ENCODE measurements at regions not wholly inside any gene's neighbourhood (a gene's known extent, or its start where the extent isn't known, plus 50 kb on each side); places are given as distances from the start of the nearest gene placed in this dataset.

DNA sequence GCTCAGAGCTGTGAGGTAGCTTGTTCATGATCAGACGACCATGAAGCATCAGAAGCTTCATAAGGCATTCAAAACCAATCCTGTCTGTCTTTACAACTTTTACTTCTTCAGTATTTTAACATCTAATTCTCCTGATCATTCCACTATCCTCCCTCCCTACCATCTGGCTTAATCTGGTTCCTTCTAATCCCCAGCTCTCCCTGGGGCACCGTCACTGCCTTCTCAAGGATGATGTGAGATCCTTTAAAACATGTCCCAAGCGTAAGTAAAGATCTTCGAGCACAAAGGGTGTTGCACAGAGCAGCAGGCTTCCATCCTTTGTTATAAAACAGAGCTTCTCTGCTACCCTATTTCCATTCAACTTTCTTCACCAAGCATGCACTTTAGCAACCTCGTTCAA is 362.7 kb upstream of the ARRDC4 start:
- TF ChIP-seq, protein P1, sequence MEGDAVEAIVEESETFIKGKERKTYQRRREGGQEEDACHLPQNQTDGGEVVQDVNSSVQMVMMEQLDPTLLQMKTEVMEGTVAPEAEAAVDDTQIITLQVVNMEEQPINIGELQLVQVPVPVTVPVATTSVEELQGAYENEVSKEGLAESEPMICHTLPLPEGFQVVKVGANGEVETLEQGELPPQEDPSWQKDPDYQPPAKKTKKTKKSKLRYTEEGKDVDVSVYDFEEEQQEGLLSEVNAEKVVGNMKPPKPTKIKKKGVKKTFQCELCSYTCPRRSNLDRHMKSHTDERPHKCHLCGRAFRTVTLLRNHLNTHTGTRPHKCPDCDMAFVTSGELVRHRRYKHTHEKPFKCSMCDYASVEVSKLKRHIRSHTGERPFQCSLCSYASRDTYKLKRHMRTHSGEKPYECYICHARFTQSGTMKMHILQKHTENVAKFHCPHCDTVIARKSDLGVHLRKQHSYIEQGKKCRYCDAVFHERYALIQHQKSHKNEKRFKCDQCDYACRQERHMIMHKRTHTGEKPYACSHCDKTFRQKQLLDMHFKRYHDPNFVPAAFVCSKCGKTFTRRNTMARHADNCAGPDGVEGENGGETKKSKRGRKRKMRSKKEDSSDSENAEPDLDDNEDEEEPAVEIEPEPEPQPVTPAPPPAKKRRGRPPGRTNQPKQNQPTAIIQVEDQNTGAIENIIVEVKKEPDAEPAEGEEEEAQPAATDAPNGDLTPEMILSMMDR (IDR thresholded peaks at IDR 0.05): no peak

- TF ChIP-seq, protein P1 (IDR thresholded peaks at IDR 0.05): no peak
Measured at GRCh38 chr15:97598353-97598798, 362.1 kb upstream of the ARRDC4 start.

DNA sequence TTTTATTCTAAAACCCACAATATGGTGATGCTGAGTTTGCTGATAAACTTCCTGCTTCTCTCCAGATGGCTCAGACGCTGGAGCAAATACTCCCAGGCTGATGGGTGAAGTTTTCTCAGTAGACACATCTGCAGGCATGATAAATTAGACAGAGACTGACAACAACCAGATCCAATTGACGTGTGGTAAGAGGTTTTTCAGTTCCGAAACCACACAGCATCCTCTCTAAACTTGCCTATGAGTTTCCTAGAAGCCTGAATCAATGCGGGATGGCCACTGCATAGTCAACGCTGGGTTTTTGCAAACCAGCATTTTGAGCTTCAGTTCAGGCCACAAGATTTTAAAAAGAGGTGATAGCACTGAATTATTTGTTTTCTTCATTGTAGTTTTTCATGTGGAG is 360.3 kb upstream of the ARRDC4 start:
- TF ChIP-seq, protein P1 (IDR thresholded peaks at IDR 0.05): no peak

DNA sequence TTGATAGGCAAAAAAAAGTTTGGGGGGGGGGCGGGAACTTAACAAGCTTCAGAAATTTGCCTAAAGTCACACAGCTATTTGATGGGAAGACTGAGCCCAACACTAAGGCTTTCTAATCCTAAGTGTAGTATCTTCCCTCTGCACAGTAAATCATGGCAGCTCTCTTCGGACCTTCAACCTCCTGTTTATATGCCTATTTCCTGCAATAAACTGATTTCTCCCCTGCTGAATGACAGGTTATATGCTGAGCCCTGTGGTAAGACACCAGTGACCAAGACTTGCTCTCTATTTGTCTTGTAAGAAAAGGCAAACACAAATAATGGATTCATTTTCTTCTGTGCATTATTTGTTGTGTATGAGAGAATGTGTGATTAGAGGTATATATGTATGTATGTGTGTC is 355.8 kb upstream of the ARRDC4 start:
- TF ChIP-seq, protein P1 (IDR thresholded peaks at IDR 0.05): no peak

GRCh38 chr15:97615114-97615513 is 345.4 kb upstream of the ARRDC4 start:
- TF ChIP-seq, protein P1 (IDR thresholded peaks at IDR 0.05): no peak

DNA sequence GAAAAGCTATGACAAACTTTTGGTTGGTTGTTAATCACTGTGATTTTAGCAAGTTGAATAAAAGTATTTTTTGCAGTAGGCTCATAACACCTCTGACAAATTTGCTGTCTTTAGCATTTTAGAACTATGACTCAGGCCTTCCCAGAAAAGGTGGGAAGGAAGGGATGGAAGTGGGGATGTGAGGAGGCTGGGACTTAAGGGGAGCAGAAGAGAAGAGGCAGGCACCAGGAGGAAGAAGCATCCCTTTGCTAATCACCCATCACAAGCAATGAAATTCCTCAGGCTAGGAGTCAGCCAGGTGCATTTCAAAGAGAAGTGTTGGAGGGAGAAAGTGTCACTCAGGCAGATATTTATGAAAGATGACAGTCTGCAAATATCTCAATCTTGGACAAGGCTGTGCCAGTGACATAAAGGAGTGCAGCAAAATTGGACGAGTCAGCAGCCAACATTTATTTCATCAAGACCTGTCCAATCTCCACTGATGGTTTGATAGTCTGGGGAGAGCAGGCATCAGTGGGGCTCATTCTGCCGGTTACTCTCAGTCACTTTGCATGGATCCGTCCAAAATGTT is 337.3 kb upstream of the ARRDC4 start:
- TF ChIP-seq, protein P1 (IDR thresholded peaks at IDR 0.05): no peak

- TF ChIP-seq, protein P1 (IDR thresholded peaks at IDR 0.05): no peak
Measured at GRCh38 chr15:97627634-97628033, 332.9 kb upstream of the ARRDC4 start.

DNA sequence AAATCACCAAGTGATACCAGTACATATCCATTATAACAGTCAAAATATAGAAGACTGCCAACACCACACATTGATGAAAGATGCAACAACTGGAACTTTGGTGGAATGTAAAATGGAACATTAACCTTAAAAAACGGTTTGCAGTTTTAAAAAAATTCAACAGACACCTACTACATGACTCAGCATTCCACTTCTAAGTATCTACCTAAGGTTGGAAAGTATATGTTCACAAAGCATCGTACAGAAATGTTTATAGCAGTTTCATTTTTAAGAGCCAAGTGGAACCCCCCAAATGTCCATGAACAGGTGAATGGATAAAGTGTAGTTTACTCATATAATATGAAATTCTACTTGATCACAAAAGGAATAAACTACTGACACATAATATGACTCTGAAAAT is 314.7 kb upstream of the ARRDC4 start:
- TF ChIP-seq, protein P1 (IDR thresholded peaks at IDR 0.05): no peak

All from LNCAP (cell line).